GM18520 (cell line): ENCODE measurements at regions not wholly inside any gene's neighbourhood (a gene's known extent, or its start where the extent isn't known, plus 50 kb on each side); places are given as distances from the start of the nearest gene placed in this dataset.
"Not testable (repeated sequence)": the region's sequence is repeated elsewhere in the genome, so short reads cannot be mapped to it uniquely, and the experiment has no call there.

ENCODE experiments used
- ATAC-seq: cut with Tn5 transposase; IDR thresholded peaks from one replicate; pipeline ENCODE4 v1.9.1; 2021; ENCODE audit not compliant: unreplicated experiment

- no peak for ATAC-seq
Measured at GRCh38 chr7:104264285-104264684, 56.5 kb upstream of the ORC5 start.

DNA sequence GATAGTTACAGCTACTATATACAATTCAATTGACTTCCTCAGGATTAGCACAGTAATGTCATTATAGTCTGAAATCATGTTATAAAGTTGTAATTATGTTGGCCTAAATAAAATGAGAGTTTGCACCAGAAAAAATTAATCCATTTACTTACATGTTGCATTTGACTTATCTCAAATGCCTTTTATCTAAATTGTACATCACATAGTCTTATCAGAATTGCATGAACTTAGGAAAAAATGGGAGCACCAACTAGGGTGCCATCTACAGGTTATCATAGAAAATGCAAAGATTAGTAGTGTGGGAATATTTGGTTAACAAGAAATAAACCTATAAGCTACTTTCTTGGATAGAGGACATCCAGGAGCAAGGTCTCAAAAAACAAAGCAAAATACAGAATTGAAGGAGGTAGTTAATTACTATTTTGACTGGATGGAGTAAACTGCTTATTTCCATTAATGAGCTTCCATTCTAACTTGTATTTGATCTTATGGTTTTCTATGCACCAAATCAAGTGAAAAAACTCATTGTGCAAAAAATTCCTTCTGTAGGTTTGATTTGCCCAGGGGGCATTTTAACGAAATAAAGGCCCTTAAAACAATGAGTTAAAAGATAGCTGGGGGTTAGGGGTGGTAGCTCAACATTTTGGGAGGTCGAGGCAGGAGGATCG lies 60.0 kb upstream of the ORC5 start:
- no peak for ATAC-seq

DNA sequence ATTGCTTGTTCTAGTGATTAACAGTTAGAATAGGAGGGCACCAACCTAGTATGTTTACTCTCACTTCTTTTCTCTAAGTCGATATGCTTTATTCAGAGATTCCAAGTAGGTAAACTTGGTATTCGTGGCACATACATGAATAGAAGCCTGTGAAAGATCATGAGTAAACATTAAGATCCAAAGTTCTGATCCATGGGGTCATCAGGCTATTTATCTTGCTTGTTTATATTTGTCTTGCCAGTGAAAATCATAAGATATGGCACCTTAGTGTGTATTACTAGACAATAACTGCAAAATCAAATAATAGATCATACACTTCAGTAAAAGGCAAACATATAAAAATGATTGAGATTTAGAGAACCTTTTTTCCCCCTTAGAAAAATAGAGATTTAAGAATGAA lies 56.5 kb upstream of the LHFPL3 start:
- no peak for ATAC-seq

DNA sequence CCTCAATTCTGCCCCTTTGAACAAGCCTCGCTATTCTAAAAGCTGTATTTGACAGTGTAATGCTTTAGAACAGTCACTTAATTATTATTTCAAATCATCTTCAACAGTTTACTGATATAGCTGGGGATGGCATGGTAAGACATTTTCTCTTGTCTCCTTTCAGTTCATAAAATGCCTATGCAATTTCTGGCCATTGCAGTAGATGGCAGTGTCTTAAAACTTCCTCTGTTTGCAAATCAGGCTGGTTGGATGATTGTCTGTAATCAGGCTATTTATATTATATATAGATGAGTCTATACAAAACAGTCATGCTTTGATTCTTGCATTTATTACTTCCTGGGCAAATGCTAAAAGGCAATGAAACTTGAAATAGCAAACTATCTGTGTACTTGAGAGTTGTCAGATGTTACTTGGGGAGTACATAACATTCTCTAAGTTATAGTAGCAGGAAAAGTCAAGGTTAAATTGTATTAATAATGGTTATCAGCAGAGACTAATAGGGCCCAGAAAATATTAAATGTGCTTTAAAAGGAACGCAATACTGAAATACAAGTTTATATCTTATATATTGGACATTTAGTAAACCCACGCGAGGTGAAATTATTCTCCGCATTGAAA lies 55.5 kb upstream of the LHFPL3 start:
- ATAC-seq, result no peak

GRCh38 chr7:104275900-104276299 lies 52.5 kb upstream of the LHFPL3 start:
- ATAC-seq, result peak; percentile 48

DNA sequence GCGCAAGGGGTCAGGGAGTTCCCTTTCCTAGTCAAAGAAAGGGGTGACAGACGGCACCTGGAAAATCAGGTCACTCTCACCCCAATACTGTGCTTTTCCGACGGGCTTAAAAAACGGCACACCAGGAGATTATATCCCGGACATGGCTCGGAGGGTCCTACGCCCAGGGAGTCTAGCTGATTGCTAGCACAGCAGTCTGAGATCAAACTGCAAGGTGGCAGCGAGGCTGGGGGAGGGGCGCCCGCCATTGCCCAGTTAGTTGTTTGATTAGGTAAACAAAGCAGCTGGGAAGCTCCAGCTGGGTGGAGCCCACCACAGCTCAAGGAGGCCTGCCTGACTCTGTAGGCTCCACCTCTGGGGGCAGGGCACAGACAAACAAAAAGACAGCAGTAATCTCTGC lies 51.7 kb upstream of the LHFPL3 start:
- ATAC-seq, result not testable (repeated sequence)
